Activated naive CD4-positive, alpha-beta T cell treated with anti-CD3 and anti-CD28 coated beads, Interleukin-2, amount 10 ng/mL, durations not matched to agents 7 days and 5 days (primary cell): ENCODE measurements at regions not wholly inside any gene's neighbourhood (a gene's known extent, or its start where the extent isn't known, plus 50 kb on each side); places are given as distances from the start of the nearest gene placed in this dataset.
"Not testable (repeated sequence)": the region's sequence is repeated elsewhere in the genome, so short reads cannot be mapped to it uniquely, and the experiment has no call there.

Experiments
- CTCF ChIA-PET: fragments of 350-600 bp; sonication (Branson Sonifier 250); formaldehyde crosslinking; loops from one replicate; lab custom pipeline; 2021; ENCODE audit warnings: antibody characterized with exemption; lab: Charles Lee
- DNase-seq: peaks from one replicate; pipeline ENCODE4 v3.0.0-alpha.2; 2020
- H3K27ac Mint-ChIP-seq: one replicate; pipeline ENCODE4 v1.8.0; 2021; ENCODE audit warnings: mild to moderate bottlenecking, moderate library complexity, mixed read lengths
- H3K27me3 Mint-ChIP-seq: one replicate; pipeline ENCODE4 v1.8.0; 2021; ENCODE audit warnings: mild to moderate bottlenecking, mixed read lengths
- H3K36me3 Mint-ChIP-seq: one replicate; pipeline ENCODE4 v1.8.0; 2021; ENCODE audit warnings: mixed read lengths
- H3K4me1 Mint-ChIP-seq: one replicate; pipeline ENCODE4 v1.8.0; 2021; ENCODE audit warnings: mixed read lengths
- H3K4me3 Mint-ChIP-seq: one replicate; pipeline ENCODE4 v1.8.0; 2021; ENCODE audit warnings: mild to moderate bottlenecking, moderate library complexity, mixed read lengths
- H3K9me3 Mint-ChIP-seq: one replicate; pipeline ENCODE4 v1.8.0; 2021; ENCODE audit warnings: mixed read lengths

GRCh38 chr21:10410354-10410929, 110.9 kb upstream of the TPTE start:
- H3K4me3 Mint-ChIP-seq, H3K4me1 Mint-ChIP-seq, CTCF ChIA-PET, H3K27ac Mint-ChIP-seq, H3K27me3 Mint-ChIP-seq, DNase-seq, H3K9me3 Mint-ChIP-seq, H3K36me3 Mint-ChIP-seq: not testable (repeated sequence)

GRCh38 chr21:10411776-10412526, 109.4 kb upstream of the TPTE start:
- H3K27me3 Mint-ChIP-seq, H3K27ac Mint-ChIP-seq, H3K9me3 Mint-ChIP-seq, CTCF ChIA-PET, DNase-seq, H3K4me3 Mint-ChIP-seq, H3K4me1 Mint-ChIP-seq, H3K36me3 Mint-ChIP-seq: not testable (repeated sequence)

- not testable (repeated sequence) for H3K36me3 Mint-ChIP-seq
These were observed 108.5 kb upstream of the TPTE start for GRCh38 chr21:10412928-10413246.

GRCh38 chr21:10413247-10414120, 107.9 kb upstream of the TPTE start:
- DNase-seq, H3K4me1 Mint-ChIP-seq, H3K9me3 Mint-ChIP-seq, H3K4me3 Mint-ChIP-seq, H3K36me3 Mint-ChIP-seq, H3K27ac Mint-ChIP-seq, H3K27me3 Mint-ChIP-seq, CTCF ChIA-PET: not testable (repeated sequence)

More at GRCh38 chr21:10412928-10413246, 108.5 kb upstream of the TPTE start:
- H3K27ac Mint-ChIP-seq, DNase-seq, H3K27me3 Mint-ChIP-seq, H3K4me3 Mint-ChIP-seq, H3K4me1 Mint-ChIP-seq, CTCF ChIA-PET, H3K9me3 Mint-ChIP-seq: not testable (repeated sequence)

GRCh38 chr21:10414121-10414924, 107.1 kb upstream of the TPTE start:
- H3K36me3 Mint-ChIP-seq, H3K9me3 Mint-ChIP-seq, H3K4me1 Mint-ChIP-seq, CTCF ChIA-PET, H3K27me3 Mint-ChIP-seq, H3K27ac Mint-ChIP-seq, DNase-seq, H3K4me3 Mint-ChIP-seq: not testable (repeated sequence)

- H3K27ac Mint-ChIP-seq, H3K9me3 Mint-ChIP-seq, CTCF ChIA-PET, H3K4me3 Mint-ChIP-seq, H3K4me1 Mint-ChIP-seq, H3K27me3 Mint-ChIP-seq, H3K36me3 Mint-ChIP-seq, DNase-seq: not testable (repeated sequence)
These were observed 106.5 kb upstream of the TPTE start for GRCh38 chr21:10414925-10415254.

GRCh38 chr21:10415456-10415855, 105.9 kb upstream of the TPTE start:
- CTCF ChIA-PET, DNase-seq, H3K9me3 Mint-ChIP-seq: not testable (repeated sequence)

GRCh38 chr21:10415859-10416258, 105.5 kb upstream of the TPTE start:
- H3K27me3 Mint-ChIP-seq, H3K4me3 Mint-ChIP-seq, H3K27ac Mint-ChIP-seq, H3K4me1 Mint-ChIP-seq, H3K36me3 Mint-ChIP-seq, CTCF ChIA-PET, DNase-seq, H3K9me3 Mint-ChIP-seq: not testable (repeated sequence)

More at GRCh38 chr21:10415456-10415855, 105.9 kb upstream of the TPTE start:
- H3K4me1 Mint-ChIP-seq, H3K27ac Mint-ChIP-seq, H3K36me3 Mint-ChIP-seq, H3K27me3 Mint-ChIP-seq, H3K4me3 Mint-ChIP-seq: not testable (repeated sequence)

GRCh38 chr21:10416691-10417447, 104.5 kb upstream of the TPTE start:
- DNase-seq, H3K4me1 Mint-ChIP-seq, H3K9me3 Mint-ChIP-seq, H3K4me3 Mint-ChIP-seq, CTCF ChIA-PET, H3K27ac Mint-ChIP-seq, H3K36me3 Mint-ChIP-seq, H3K27me3 Mint-ChIP-seq: not testable (repeated sequence)

- H3K4me1 Mint-ChIP-seq, H3K9me3 Mint-ChIP-seq, H3K36me3 Mint-ChIP-seq, H3K27me3 Mint-ChIP-seq, CTCF ChIA-PET, H3K4me3 Mint-ChIP-seq, H3K27ac Mint-ChIP-seq, DNase-seq: not testable (repeated sequence)
These were observed 103.8 kb upstream of the TPTE start for GRCh38 chr21:10417551-10418002.

- CTCF ChIA-PET, H3K36me3 Mint-ChIP-seq, H3K27ac Mint-ChIP-seq, H3K4me3 Mint-ChIP-seq, H3K9me3 Mint-ChIP-seq, H3K4me1 Mint-ChIP-seq, DNase-seq, H3K27me3 Mint-ChIP-seq: not testable (repeated sequence)
These were observed 102.9 kb upstream of the TPTE start for GRCh38 chr21:10418250-10419048.

GRCh38 chr21:10421199-10421598, 100.2 kb upstream of the TPTE start:
- DNase-seq, H3K9me3 Mint-ChIP-seq, H3K27me3 Mint-ChIP-seq, CTCF ChIA-PET, H3K4me1 Mint-ChIP-seq, H3K4me3 Mint-ChIP-seq, H3K27ac Mint-ChIP-seq, H3K36me3 Mint-ChIP-seq: not testable (repeated sequence)

GRCh38 chr21:10421601-10422000, 99.8 kb upstream of the TPTE start:
- H3K4me3 Mint-ChIP-seq, H3K27me3 Mint-ChIP-seq, CTCF ChIA-PET, H3K36me3 Mint-ChIP-seq, H3K27ac Mint-ChIP-seq, H3K9me3 Mint-ChIP-seq, DNase-seq, H3K4me1 Mint-ChIP-seq: not testable (repeated sequence)
